GM12878 (cell line): ENCODE measurements at regions not wholly inside any gene's neighbourhood (a gene's known extent, or its start where the extent isn't known, plus 50 kb on each side); places are given as distances from the start of the nearest gene placed in this dataset.
A peak's percentile ranks its signal among the peaks of the same experiment; 100 is the strongest.

ENCODE experiments used
- ATAC-seq: fragments of 200-7000 bp; cut with Tn5 transposase; 3 replicates; pipeline ENCODE4 v1.9.1; 2020; ENCODE audit warnings: mild to moderate bottlenecking, moderate library complexity
- BruUV-seq: library from RNA; stranded (reverse); fragments of 400-500 nt; replicated peaks from 2 replicates; lab custom pipeline; 2021; lab: Mats Ljungman, UMichigan
- CTCF ChIA-PET: fragments of 300-600 bp; sonication (Branson Sonifier 250); formaldehyde crosslinking; extraction: SDS; loops from one replicate; lab custom pipeline; 2021; ENCODE audit warnings: inconsistent platforms; lab: Yijun Ruan, JAX
- POLR2A ChIA-PET: fragments of 350-600 bp; formaldehyde crosslinking; extraction: SDS; loops from one replicate; lab custom pipeline; 2021; ENCODE audit warnings: inconsistent platforms; lab: Charles Lee
- RAD21 ChIA-PET: fragments of 300-600 bp; sonication (Branson Sonifier 250); formaldehyde crosslinking; loops from one replicate; lab custom pipeline; 2023; ENCODE audit warnings: antibody characterized with exemption; ENCODE audit not compliant: unreplicated experiment; lab: Charles Lee
- SMC1A ChIA-PET: fragments of 300-600 bp; sonication (Branson Sonifier 250); formaldehyde crosslinking; loops from one replicate; lab custom pipeline; 2023; ENCODE audit not compliant: unreplicated experiment, uncharacterized antibody; lab: Charles Lee
- DNase-seq: peaks from one replicate; pipeline ENCODE4 v3.0.0-alpha.2; 2011; ENCODE audit warnings: low read depth, low spot score
- FAIRE-seq: peaks from 3 replicates; lab custom pipeline; 2011; peaks lifted over from hg19 to GRCh38; lab: Jason Lieb, UNC
- H2AFZ ChIP-seq: 2 replicates; pipeline ENCODE4 v1.6.0; 2011; ENCODE audit warnings: low read depth, low read length, control low read depth; ENCODE audit not compliant: control insufficient read depth
- H3K27ac ChIP-seq: 2 replicates; pipeline ENCODE4 v1.5.1; 2011; ENCODE audit warnings: control low read depth; ENCODE audit not compliant: control insufficient read depth, insufficient read depth
- H3K27me3 ChIP-seq, 2 experiments: replicated peaks in 1 of 2; 2 replicates each; pipeline versions ENCODE4 v1.6.0 to v1.6.1; 2011; ENCODE audit warnings: low read length in 1 of 2; ENCODE audit not compliant: control insufficient read depth in 2 of 2, insufficient read depth in 2 of 2
- H3K36me3 ChIP-seq, 2 experiments: 2 replicates each; pipeline ENCODE4 v1.5.1; 2011; ENCODE audit warnings: low read length in 1 of 2; ENCODE audit not compliant: control insufficient read depth in 2 of 2, insufficient read depth in 2 of 2
- H3K4me1 ChIP-seq: 2 replicates; pipeline ENCODE4 v1.6.1; 2011; ENCODE audit warnings: mild to moderate bottlenecking, low read length, moderate library complexity, mixed read lengths; ENCODE audit not compliant: control insufficient read depth, insufficient read depth
- H3K4me2 ChIP-seq: 2 replicates; pipeline ENCODE4 v1.6.0; 2011; ENCODE audit warnings: control low read depth; ENCODE audit not compliant: control insufficient read depth, insufficient read depth
- H3K4me3 ChIP-seq: fragments of 200-600 bp; sonication (generic); 2 replicates; pipeline ENCODE4 v1.5.1; 2016
- H3K79me2 ChIP-seq: 2 replicates; pipeline ENCODE4 v1.6.0; 2011; ENCODE audit warnings: low read length; ENCODE audit not compliant: control insufficient read depth, insufficient read depth
- H3K9ac ChIP-seq: 2 replicates; pipeline ENCODE4 v1.8.0; 2011; ENCODE audit warnings: low read length, control low read depth, mixed read lengths; ENCODE audit not compliant: control insufficient read depth, insufficient read depth
- H3K9me3 ChIP-seq: replicated peaks from 3 replicates; pipeline ENCODE4 v1.5.1; 2011; ENCODE audit warnings: mild to moderate bottlenecking, low read length; ENCODE audit not compliant: control insufficient read depth, insufficient read depth
- H4K20me1 ChIP-seq: 2 replicates; pipeline ENCODE4 v1.6.0; 2011; ENCODE audit not compliant: control insufficient read depth, insufficient read depth
- BRCA1 ChIP-seq: IDR thresholded peaks from 2 replicates; pipeline ENCODE4 v1.6.1; 2011; ENCODE audit warnings: low read depth, low read length, improper control_type of control experiment
- EZH2 ChIP-seq: IDR thresholded peaks from 2 replicates; pipeline ENCODE4 v1.6.1; 2012; ENCODE audit warnings: low read depth, mild to moderate bottlenecking, control low read depth, inconsistent platforms, low read length, borderline replicate concordance; ENCODE audit not compliant: control insufficient read depth
- GATAD2B ChIP-seq: fragments of 450-650 bp; conservative IDR thresholded peaks from 2 replicates; pipeline ENCODE4 v1.6.1; 2017; ENCODE audit warnings: low read depth, mild to moderate bottlenecking, moderate library complexity
- HDAC6 ChIP-seq: fragments of 200-600 bp; sonication (generic); IDR thresholded peaks from one replicate; pipeline ENCODE4 v1.8.0; 2017; ENCODE audit warnings: antibody characterized with exemption; ENCODE audit not compliant: unreplicated experiment
- IKZF1 ChIP-seq: fragments of 450-650 bp; conservative IDR thresholded peaks from 2 replicates; pipeline ENCODE4 v1.6.1; 2017; ENCODE audit warnings: antibody characterized with exemption, mild to moderate bottlenecking
- LARP7 ChIP-seq: fragments of 450-650 bp; IDR thresholded peaks from 2 replicates; pipeline ENCODE4 v1.6.1; 2017; ENCODE audit warnings: mild to moderate bottlenecking
- NKRF ChIP-seq: fragments of 450-650 bp; conservative IDR thresholded peaks from 2 replicates; pipeline ENCODE4 v1.6.1; 2017; ENCODE audit warnings: mild to moderate bottlenecking, moderate library complexity
- NR2C2 ChIP-seq: IDR thresholded peaks from 2 replicates; pipeline ENCODE4 v1.6.1; 2011; ENCODE audit warnings: borderline replicate concordance, low read depth; ENCODE audit not compliant: control insufficient read depth, insufficient read length
- PML ChIP-seq: IDR thresholded peaks from 2 replicates; pipeline ENCODE4 v1.6.1; 2012; ENCODE audit warnings: low read length, inconsistent platforms
- SMARCA5 ChIP-seq: fragments of 450-650 bp; IDR thresholded peaks from 2 replicates; pipeline ENCODE4 v1.6.1; 2017; ENCODE audit warnings: mild to moderate bottlenecking
- SMC3 ChIP-seq: IDR thresholded peaks from 2 replicates; pipeline ENCODE4 v1.6.1; 2011; ENCODE audit warnings: low read length, improper control_type of control experiment, borderline replicate concordance
- TBL1XR1 ChIP-seq: IDR thresholded peaks from 2 replicates; pipeline ENCODE4 v1.6.1; 2012; ENCODE audit warnings: low read depth, low read length, improper control_type of control experiment
- TCF12 ChIP-seq: IDR thresholded peaks from 2 replicates; pipeline ENCODE4 v1.6.1; 2011; ENCODE audit warnings: low read depth, mild to moderate bottlenecking, low read length
- ZBTB33 ChIP-seq: fragments of 450-650 bp; IDR thresholded peaks from 2 replicates; pipeline ENCODE4 v1.6.1; 2017; ENCODE audit warnings: mild to moderate bottlenecking
- ZNF687 ChIP-seq: fragments of 450-650 bp; IDR thresholded peaks from 2 replicates; pipeline ENCODE4 v1.6.1; 2017; ENCODE audit warnings: mild to moderate bottlenecking, moderate library complexity
- WGBS: methylation state at CpG from one replicate; pipeline ENCODE4 v1.1.6; 2016; ENCODE audit warnings: low lambda C conversion rate; ENCODE audit not compliant: insufficient replicate concordance, insufficient coverage; ENCODE audit errors: missing lambda C conversion rate; 5-methylcytosine and 5-hydroxymethylcytosine counted together
- in situ Hi-C: fragments of 300-500 bp; cut with MboI; formaldehyde crosslinking; loops from 9 replicates; pipeline ENCODE4 v1.14.3; 2018; ENCODE audit warnings: mixed read lengths
- intact Hi-C: fragments of 100-400 bp; cut with micrococcal nuclease; formaldehyde crosslinking; loops from one replicate; pipeline ENCODE4 v1.14.2; 2022; ENCODE audit not compliant: unreplicated experiment
- TF ChIP-seq, protein P1 (sequence below): fragments of 450-650 bp; IDR thresholded peaks from 2 replicates; pipeline ENCODE4 v1.6.1; 2016; ENCODE audit warnings: mild to moderate bottlenecking

DNA sequence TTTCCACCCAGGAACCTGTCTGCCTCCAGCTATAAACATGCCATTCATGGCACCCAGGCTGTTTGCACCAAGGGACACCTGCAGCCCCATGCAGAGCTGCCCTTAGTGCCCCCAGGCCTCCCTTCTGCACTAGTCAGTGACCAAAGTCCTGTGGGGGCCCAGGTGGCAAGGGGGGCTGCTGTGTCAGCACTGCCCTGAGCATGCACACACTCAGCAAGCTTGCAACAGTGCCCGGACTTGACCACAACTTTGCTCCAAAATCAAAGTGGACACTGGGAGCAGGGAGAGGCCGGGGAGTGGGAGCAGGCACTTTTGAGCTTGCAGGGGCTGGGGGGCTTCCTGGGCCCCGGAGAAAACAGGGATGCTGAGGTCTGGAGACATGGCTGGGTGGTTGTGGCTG lies 192.9 kb upstream of the MBL2 start:
- intact Hi-C loops, result loop anchor here (5.0 kb wide), 4 partner anchors 37 to 172 kb away; no protein-coding TSS in a partner anchor
- no peak overlapping the region for H3K9ac ChIP-seq
- H4K20me1 ChIP-seq, result no peaks in the 10 kb centered on the region
- WGBS, result 3% methylated on average over 3 of the region's 3 CpGs
- peak overlapping the region; percentile 84 for H3K27ac ChIP-seq
- RAD21 ChIA-PET, result interaction anchor here (0.6 to 3.7 kb wide), 13 partner anchors 9 to 465 kb away, joined by 3 to 21 read pairs (median 4); no protein-coding TSS in a partner anchor
- no peak overlapping the region for H3K4me3 ChIP-seq
- peak overlapping the region; percentile 83 for H3K4me2 ChIP-seq
- H3K36me3 ChIP-seq, result no peaks in the 10 kb centered on the region
- SMC1A ChIA-PET, result interaction anchor here (0.9 to 4.4 kb wide), 20 partner anchors 10 to 515 kb away, joined by 3 to 33 read pairs (median 5); no protein-coding TSS in a partner anchor
- in situ Hi-C loops, result no loop called here
- no peaks in the 10 kb centered on the region; the same call in 2 of the 3 replicates for H3K9me3 ChIP-seq
- ATAC-seq, result peak; percentile 42
- peak overlapping the region; percentile 78 for H2AFZ ChIP-seq
- H3K27me3 ChIP-seq, result no peaks in the 10 kb centered on the region
- peaks cover 31% of the 10 kb centered on the region for H3K4me1 ChIP-seq
- no peak for FAIRE-seq
- no TSS peak for BruUV-seq
- CTCF ChIA-PET, result interaction anchor here (0.5 to 4.5 kb wide), 8 partner anchors 8 to 61 kb away, joined by 3 to 20 read pairs (median 4); no protein-coding TSS in a partner anchor
- no peaks in the 10 kb centered on the region for H3K79me2 ChIP-seq
- no peak for DNase-seq
- POLR2A ChIA-PET, result interaction anchor here (0.6 to 0.9 kb wide), 3 partner anchors 9 to 166 kb away, joined by 3 to 4 read pairs (median 3); no protein-coding TSS in a partner anchor
- no peak for TF ChIP-seq PML
- peak; percentile 89 for TF ChIP-seq GATAD2B
- no peak for TF ChIP-seq ZNF687
- TF ChIP-seq, protein P1, sequence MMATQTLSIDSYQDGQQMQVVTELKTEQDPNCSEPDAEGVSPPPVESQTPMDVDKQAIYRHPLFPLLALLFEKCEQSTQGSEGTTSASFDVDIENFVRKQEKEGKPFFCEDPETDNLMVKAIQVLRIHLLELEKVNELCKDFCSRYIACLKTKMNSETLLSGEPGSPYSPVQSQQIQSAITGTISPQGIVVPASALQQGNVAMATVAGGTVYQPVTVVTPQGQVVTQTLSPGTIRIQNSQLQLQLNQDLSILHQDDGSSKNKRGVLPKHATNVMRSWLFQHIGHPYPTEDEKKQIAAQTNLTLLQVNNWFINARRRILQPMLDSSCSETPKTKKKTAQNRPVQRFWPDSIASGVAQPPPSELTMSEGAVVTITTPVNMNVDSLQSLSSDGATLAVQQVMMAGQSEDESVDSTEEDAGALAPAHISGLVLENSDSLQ, result no peak
- 0 out of 2 replicates have a peak, but pooled peaks have one; percentile 17 for TF ChIP-seq ZBTB33
- TF ChIP-seq TBL1XR1, result no peak
- no peak for TF ChIP-seq HDAC6
- peak; percentile 90 for TF ChIP-seq SMARCA5
- TF ChIP-seq TCF12, result no peak
- peak; percentile 67 for TF ChIP-seq LARP7
- TF ChIP-seq NR2C2, result no peak
- TF ChIP-seq EZH2, result no peak
- no peak for TF ChIP-seq SMC3
- no peak for TF ChIP-seq BRCA1
- no peak; the same call in 1 of the 2 replicates for TF ChIP-seq NKRF
- TF ChIP-seq IKZF1, result no peak
